Mucosa of descending colon (tissue), 3 donors: ENCODE measurements at regions not wholly inside any gene's neighbourhood (a gene's known extent, or its start where the extent isn't known, plus 50 kb on each side); places are given as distances from the start of the nearest gene placed in this dataset.

Experiments used
- ATAC-seq: fragments of 200-7000 bp; cut with Tn5 transposase; one replicate; pipeline ENCODE4 v1.9.1; 2020; ENCODE audit warnings: mild to moderate bottlenecking, moderate library complexity
- DNase-seq, 3 donors: peaks; one replicate each; pipeline ENCODE4 v3.0.0-alpha.2; 2020
- H3K36me3 ChIP-seq: fragments of 200-600 bp; one replicate; pipeline ENCODE4 v1.8.0; 2021; ENCODE audit warnings: low read depth, mild to moderate bottlenecking
- H3K4me1 ChIP-seq: fragments of 200-600 bp; one replicate; pipeline ENCODE4 v1.8.0; 2021; ENCODE audit warnings: low read depth, mild to moderate bottlenecking
- H3K4me3 ChIP-seq: fragments of 200-600 bp; one replicate; pipeline ENCODE4 v1.8.0; 2021; ENCODE audit warnings: mild to moderate bottlenecking
- H3K9me3 ChIP-seq: fragments of 200-600 bp; one replicate; pipeline ENCODE4 v1.8.0; 2021; ENCODE audit warnings: mild to moderate bottlenecking
- CTCF ChIP-seq: fragments of 200-600 bp; IDR thresholded peaks from one replicate; pipeline ENCODE4 v1.8.0; 2022; ENCODE audit warnings: antibody characterized with exemption, mild to moderate bottlenecking
- intact Hi-C, 2 donors: fragments of 100-400 bp; cut with DNase I in 1 of 2; cut with micrococcal nuclease in 1 of 2; formaldehyde crosslinking; loops; one replicate each; pipeline versions ENCODE4 v1.11.0 to v1.11.1; 2022; cut with DNase I, micrococcal nuclease
- donor health status: DM: no; HTN: no; CAD: no; lungs with moderate emphysema.
- donor health status: DM: no; HTN: no; CAD: no.
- donor health status: DM: no; HTN: yes; CAD: no.

GRCh38 chr1:70874818-70875217 is 172.8 kb downstream of the PTGER3 start:
- DNase-seq, result no peak
- intact Hi-C loops, result no loop called here
- Histone ChIP-seq H3K4me3 (no peak overlapping the region), H3K4me1 (no peaks in the 10 kb centered on the region), H3K9me3 (no peaks in the 10 kb centered on the region), H3K36me3 (no peaks in the 10 kb centered on the region)
- no peak for TF ChIP-seq CTCF
- no peak for ATAC-seq

DNA sequence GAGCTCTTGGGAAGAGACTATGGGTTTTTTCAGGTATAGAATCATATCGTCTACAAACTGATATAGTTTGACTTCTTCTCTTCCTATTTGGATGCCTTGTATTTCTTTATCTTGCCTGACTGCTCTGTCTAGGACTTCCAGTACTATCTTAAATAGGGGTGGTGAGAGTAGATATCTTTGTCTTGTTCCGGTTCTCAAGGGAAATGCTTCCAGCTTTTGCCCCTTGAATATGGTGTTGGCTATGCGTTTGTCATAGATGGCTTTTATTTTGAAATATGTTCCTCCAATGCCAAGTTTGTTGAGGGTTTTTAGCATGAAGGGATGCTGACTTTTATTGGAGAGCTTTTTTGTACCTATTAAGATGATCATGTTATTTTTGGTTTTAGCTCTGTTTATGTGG is 170.3 kb downstream of the PTGER3 start:
- no peak overlapping the region for H3K4me3 ChIP-seq
- TF ChIP-seq CTCF, result no peak
- no peak for DNase-seq
- no peak for ATAC-seq
- intact Hi-C loops, result no loop called here
- no peaks in the 10 kb centered on the region for H3K9me3 ChIP-seq
- H3K36me3 ChIP-seq, result no peaks in the 10 kb centered on the region
- H3K4me1 ChIP-seq, result no peaks in the 10 kb centered on the region

DNA sequence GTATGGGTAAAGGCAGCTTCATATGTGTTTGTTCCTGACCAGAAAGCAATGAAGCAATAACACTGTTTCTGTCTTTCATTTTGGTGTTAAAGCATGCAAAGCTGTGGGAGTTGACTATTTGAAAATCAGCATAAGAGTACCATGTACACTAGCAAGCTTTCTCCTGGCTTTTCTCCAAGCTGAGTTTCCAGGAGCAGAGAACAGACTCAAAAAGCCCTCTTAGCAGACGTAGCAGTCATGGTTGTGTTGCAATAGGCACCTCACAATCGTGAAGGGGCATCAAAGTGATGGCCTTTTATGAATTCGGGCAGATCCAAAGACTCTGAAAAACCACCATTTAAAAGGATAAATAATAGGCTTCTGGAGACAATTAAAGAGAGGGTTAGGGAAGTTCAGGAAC is 159.7 kb downstream of the PTGER3 start:
- H3K4me1 ChIP-seq, result no peaks in the 10 kb centered on the region
- no peak for ATAC-seq
- intact Hi-C loops, result no loop called here
- no peak for TF ChIP-seq CTCF
- H3K4me3 ChIP-seq, result no peak overlapping the region
- H3K36me3 ChIP-seq, result no peaks in the 10 kb centered on the region
- no peak for DNase-seq
- H3K9me3 ChIP-seq, result no peaks in the 10 kb centered on the region

GRCh38 chr1:70888722-70889121 is 158.9 kb downstream of the PTGER3 start:
- Histone ChIP-seq H3K9me3 (no peaks in the 10 kb centered on the region), H3K36me3 (no peaks in the 10 kb centered on the region), H3K4me3 (no peak overlapping the region), H3K4me1 (no peaks in the 10 kb centered on the region)
- ATAC-seq (no peak), DNase-seq (no peak)
- no peak for TF ChIP-seq CTCF
- intact Hi-C loops, result no loop called here

DNA sequence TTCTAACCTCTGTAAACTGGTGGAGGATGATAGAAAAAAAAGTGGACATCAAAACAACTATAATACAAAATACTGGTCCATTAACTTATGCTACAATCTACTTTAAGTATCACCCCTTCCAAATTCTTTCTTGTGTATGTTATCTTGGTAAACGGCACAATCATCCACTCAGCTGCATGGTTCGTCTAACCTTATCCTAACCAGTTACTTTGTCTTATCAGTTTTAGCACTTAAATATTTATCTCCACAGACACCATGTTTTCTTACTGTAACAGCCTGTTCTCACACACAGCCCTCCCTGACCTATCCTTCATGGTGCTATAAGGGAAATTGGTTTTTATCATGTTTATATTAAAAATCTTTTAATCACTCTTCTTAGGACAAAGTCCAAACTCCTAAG is 157.2 kb downstream of the PTGER3 start:
- Histone ChIP-seq H3K4me3 (no peak overlapping the region), H3K4me1 (no peaks in the 10 kb centered on the region), H3K9me3 (no peaks in the 10 kb centered on the region), H3K36me3 (no peaks in the 10 kb centered on the region)
- intact Hi-C loops, result no loop called here
- TF ChIP-seq CTCF, result no peak
- no peak for ATAC-seq
- DNase-seq, result no peak
